GM12875 (cell line): ENCODE measurements at regions not wholly inside any gene's neighbourhood (a gene's known extent, or its start where the extent isn't known, plus 50 kb on each side); places are given as distances from the start of the nearest gene placed in this dataset.

Experiments
- H3K4me3 ChIP-seq: one replicate; pipeline ENCODE4 v1.5.1; 2011; ENCODE audit warnings: low read depth, low read length, control low read depth
- TF ChIP-seq, protein P1 (sequence below): IDR thresholded peaks from 2 replicates; pipeline ENCODE4 v1.5.1; 2011; ENCODE audit warnings: low read depth, mild to moderate bottlenecking, control low read depth, inconsistent platforms, low read length, moderate library complexity, borderline replicate concordance; ENCODE audit not compliant: insufficient read depth

DNA sequence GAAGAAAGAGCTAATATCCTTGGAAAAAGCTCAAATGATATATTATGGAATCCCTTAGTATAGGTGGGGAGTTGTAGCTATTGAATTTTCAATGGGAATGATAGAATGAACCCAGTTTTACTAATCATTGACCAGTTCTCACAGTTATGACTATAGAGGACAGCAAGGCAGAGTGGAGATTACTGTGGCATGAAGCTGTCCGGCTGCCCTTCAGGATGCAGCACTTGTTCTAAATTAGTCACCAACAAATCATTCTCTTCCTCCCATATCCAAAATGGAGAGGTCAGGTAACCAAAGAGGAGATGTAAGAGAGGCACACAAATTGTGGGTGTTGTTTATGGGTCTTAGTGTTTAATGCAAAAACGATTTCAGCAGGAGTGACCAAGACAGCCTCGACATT lies 1490.0 kb upstream of the MIR17HG start:
- H3K4me3 ChIP-seq: no peak overlapping the region
- TF ChIP-seq, protein P1, sequence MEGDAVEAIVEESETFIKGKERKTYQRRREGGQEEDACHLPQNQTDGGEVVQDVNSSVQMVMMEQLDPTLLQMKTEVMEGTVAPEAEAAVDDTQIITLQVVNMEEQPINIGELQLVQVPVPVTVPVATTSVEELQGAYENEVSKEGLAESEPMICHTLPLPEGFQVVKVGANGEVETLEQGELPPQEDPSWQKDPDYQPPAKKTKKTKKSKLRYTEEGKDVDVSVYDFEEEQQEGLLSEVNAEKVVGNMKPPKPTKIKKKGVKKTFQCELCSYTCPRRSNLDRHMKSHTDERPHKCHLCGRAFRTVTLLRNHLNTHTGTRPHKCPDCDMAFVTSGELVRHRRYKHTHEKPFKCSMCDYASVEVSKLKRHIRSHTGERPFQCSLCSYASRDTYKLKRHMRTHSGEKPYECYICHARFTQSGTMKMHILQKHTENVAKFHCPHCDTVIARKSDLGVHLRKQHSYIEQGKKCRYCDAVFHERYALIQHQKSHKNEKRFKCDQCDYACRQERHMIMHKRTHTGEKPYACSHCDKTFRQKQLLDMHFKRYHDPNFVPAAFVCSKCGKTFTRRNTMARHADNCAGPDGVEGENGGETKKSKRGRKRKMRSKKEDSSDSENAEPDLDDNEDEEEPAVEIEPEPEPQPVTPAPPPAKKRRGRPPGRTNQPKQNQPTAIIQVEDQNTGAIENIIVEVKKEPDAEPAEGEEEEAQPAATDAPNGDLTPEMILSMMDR: no peak

DNA sequence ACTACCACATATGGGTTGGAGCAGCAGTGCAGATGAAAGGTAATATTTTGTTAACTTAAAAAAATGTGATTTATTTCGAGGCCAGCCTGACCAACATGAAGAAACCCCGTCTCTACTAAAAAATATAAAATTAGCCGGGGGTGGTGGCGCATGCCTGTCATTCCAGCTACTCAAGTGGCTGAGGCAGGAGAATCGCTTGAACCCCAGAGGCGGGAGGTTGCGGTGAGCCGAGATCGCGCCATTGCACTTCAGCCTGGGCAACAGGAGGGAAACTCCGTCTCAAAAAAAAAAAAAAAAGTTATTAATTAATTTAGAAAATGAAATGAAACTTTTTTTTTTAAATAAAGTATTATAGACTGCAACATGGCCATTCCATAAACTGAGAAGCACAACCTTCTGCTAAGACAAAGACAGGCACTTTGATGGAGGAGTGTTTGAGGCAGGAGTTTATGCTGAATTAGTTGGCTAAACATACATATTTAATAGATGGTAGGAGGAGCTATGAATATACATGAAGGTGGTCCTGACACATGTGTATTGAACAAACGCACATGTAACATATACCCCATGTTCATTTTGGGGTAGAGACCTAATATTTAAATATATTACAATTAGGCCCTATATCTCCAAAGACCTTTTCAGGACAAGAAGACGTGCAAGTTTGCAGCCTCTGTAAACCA lies 1485.3 kb upstream of the MIR17HG start:
- TF ChIP-seq, protein P1: no peak
- H3K4me3 ChIP-seq: no peak overlapping the region

DNA sequence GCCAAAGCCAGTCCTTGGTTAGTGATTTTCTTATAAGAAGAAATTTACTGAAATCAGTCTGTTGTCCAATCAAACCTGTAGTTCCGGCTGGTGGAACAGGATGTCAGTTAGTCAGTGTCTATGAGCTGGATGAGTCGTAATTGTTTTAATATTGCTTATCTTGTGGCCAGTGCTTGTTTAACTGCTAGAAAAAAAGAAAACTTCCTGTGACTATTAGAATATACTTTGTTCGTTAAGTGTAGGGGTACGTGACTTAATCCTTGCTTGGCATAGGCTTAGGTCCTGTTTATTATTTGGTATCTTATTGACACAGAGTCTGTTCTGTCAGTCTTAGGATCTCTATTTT lies 1484.8 kb upstream of the MIR17HG start:
- TF ChIP-seq, protein P1: no peak
- H3K4me3 ChIP-seq: no peak overlapping the region

DNA sequence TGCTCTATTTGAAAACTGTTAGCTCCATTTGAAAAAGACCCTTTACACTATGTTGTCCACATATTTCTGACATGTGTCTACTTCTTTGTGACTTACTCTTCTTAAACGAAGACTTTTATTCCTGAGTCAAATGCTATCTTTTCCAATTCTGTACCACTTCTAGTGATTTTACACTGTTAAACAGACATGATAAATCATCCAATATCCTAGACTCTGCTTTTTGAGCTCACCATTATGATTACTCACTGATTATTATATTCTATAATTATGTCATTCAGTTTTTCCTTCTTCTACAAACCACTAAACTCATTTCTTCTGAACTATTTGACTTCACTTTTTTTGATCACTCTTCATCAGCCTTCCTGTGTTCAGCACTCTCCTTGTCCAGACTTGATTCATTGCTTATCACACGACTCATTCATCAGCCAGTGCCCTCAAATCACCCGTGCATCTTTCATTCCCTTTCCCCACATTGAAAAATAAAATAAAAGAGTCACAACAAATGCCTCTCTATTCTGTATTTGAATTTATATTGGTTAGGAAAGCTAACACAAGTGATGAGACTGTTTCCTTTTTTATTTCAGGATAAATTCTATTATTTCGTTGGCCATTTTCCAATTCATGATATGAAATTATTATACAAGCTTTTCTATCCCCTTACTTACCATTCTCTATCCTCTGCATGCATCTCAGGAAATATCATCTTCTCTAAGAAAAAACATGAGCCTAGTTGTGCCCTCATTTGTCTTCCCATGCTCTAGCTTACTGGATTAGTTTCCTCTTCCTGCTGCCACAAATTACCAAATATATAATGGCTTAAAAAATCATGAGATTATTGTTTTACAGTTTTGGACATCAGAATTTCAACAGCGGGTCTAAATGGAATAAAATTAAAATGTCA lies 1482.1 kb upstream of the MIR17HG start:
- TF ChIP-seq, protein P1: no peak
- H3K4me3 ChIP-seq: no peak overlapping the region

DNA sequence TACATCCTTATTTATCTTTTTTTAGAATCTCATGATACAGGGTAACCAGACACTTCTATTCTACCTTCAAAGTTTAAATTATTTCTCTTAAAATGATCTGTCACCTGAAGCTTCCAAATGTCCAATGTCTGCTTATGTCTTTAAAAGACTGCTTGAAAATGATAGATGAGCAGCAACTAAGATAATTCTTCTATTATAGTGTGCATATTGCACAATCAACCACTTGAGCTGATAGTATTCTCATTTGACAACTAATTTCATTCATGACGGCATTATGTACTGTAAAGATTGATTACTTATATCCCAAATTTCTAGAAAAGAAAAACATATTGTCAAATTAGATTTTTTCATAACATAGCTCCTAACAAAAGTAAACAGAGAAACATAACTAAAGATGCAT lies 1478.2 kb upstream of the MIR17HG start:
- no peak overlapping the region for H3K4me3 ChIP-seq
- TF ChIP-seq, protein P1: no peak

DNA sequence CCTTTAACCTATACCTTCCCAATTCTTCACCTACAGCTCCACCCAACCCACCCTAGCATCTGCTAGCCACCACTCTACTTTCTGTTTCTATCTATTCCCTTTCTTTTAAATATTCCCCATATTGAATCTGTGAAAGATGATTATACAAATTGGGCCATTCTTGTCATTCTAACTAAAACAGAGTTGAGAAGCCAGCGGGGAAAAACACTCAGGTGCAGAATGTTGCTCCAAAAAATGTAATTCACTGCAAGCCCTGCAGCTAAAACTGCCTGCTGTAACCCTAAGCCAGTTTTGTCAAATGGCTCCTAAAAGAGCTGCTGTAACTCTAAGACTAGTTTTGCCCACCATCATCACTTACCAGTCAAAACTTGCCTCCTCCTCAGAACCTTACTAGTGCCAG lies 1468.6 kb upstream of the MIR17HG start:
- TF ChIP-seq, protein P1: no peak

DNA sequence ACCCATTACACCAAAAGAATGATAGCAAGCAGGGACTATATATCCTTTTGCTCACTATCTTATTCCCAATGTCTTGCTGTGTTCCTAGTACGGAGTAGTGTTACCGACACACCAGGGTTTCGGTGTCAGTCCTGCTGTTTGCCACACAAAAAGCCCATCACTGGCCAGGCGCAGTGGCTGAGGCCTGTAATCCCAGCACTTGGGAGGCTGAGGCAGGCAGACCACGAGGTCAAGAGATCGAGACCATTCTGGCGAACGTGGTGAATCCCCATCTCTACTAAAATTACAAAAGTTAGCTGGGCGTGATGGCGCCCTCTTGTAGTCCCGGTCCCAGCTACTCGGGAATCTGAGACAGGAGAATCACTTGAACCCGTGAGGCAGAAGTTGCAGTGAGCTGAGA lies 1467.3 kb upstream of the MIR17HG start:
- no peak overlapping the region for H3K4me3 ChIP-seq
- TF ChIP-seq, protein P1: no peak

More for the DNA sequence above, 1468.6 kb upstream of the MIR17HG start:
- H3K4me3 ChIP-seq: no peak overlapping the region
